ENCODE measurements at regions not wholly inside any gene's neighbourhood (a gene's known extent, or its start where the extent isn't known, plus 50 kb on each side); places are given as distances from the start of the nearest gene placed in this dataset.

GRCh38 chr14:66001356-66001755, 484.8 kb upstream of the CCDC196 start:
- no peak for TF ChIP-seq POLR2A (IDR thresholded peaks at IDR 0.05; ENCODE audit: low read depth, low read length)
- TF ChIP-seq POLR2AphosphoS5 (IDR thresholded peaks at IDR 0.05; ENCODE audit: low read depth, low read length): no peak
- no peak for TF ChIP-seq PAX5 (IDR thresholded peaks at IDR 0.05; ENCODE audit: insufficient read depth, low read length, severe bottlenecking)

Data from GM12891 (cell line).